SW480 (cell line): ENCODE measurements at regions not wholly inside any gene's neighbourhood (a gene's known extent, or its start where the extent isn't known, plus 50 kb on each side); places are given as distances from the start of the nearest gene placed in this dataset.
"Not testable (repeated sequence)": the region's sequence is repeated elsewhere in the genome, so short reads cannot be mapped to it uniquely, and the experiment has no call there.

Experiments used
- DNase-seq: peaks from one replicate; pipeline ENCODE4 v3.0.0-alpha.2; 2016; ENCODE audit warnings: low spot score

DNA sequence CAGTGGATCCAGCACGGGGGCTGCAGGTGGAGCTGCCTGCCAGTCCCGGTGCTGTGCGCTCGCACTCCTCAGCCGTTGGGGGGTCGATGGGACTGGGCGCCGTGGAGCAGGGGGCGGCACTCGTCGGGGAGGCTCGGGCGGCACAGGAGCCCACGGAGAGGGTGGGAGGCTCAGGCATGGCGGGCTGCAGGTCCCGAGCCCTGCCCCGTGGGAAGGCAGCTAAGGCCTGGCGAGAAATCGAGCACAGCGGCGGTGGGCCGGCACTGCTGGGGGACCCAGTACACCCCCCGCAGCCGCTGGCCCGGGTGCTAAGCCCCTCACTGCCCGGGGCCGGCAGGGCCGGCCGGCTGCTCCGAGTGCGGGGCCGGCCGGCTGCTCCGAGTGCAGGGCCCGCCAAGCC, 52.3 kb upstream of the MARK1 start:
- DNase-seq: not testable (repeated sequence)

DNA sequence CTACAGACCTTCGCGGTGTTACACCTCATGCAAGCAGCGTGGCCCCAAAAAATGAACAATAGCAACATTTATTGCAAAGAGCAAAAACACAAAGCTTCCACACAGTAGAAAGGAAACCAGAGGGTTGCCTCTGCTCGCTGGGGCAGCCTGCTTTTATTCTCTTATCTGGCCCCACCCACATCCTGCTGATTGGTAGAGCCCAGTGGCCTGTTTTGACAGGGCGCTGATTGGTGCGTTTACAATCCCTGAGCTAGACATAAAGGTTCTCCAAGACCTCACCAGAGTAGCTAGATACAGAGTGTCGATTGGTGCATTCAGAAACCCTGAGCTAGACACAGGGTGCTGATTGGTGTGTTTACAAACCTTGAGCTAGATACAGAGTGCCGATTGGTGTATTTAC, 52.8 kb upstream of the MARK1 start:
- not testable (repeated sequence) for DNase-seq

DNA sequence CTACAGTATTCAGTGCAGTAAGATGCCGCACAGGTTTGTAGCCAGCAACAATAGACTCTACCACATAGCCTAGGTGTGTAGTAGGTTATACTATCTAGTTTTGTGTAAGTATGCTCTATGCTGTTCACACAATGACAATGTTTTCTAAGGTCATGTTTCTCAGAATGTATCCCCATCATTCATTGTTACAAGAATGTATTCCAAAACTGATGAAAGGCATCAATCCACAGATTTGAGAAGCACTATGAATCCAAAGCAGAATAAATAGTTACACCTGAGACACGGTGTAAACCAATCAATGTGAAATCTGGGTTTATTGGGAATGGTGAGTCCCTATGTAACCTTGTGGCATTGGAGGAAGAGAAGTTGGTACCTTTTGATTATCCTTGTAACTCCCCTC, 54.5 kb upstream of the MARK1 start:
- no peak for DNase-seq

DNA sequence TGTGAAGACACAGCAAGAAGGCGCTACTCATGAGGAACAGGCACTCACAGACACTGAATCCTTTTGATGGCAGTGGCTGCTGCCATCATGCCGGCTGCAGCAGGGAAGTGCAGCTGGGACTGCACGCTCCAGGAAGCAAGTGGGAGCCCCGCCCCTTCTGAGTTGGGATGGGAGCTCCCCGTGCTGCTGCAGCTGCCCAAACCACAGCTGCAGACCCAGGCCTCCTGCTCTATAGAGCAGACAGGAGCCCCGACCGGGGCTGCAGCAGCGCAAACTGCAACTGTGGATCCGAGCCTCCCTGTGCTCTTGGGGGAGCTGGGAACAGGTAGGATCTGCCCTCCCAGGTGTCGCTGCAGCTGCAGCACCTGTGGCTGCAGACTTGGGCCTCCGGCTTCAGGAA, 65.2 kb upstream of the MARK1 start:
- DNase-seq: no peak

DNA sequence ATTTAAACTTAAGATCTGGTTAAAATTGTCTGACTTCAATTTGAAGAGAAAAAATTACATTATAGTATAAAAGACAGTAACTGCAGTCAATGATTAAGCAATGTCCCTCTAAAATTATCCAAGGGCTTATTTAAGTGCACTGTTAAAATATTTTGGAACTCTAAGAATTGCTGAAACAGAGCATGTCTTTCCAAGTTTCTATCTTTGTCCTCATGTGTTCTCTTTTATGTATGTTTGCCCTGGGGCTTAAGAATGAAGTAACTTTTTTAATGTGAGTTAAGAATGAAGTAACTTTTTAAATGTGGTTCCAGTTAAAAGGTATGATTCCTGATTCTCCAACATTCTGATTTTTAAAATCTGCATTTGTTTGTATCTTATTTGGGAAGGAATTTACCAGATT, 69.0 kb upstream of the MARK1 start:
- no peak for DNase-seq

DNA sequence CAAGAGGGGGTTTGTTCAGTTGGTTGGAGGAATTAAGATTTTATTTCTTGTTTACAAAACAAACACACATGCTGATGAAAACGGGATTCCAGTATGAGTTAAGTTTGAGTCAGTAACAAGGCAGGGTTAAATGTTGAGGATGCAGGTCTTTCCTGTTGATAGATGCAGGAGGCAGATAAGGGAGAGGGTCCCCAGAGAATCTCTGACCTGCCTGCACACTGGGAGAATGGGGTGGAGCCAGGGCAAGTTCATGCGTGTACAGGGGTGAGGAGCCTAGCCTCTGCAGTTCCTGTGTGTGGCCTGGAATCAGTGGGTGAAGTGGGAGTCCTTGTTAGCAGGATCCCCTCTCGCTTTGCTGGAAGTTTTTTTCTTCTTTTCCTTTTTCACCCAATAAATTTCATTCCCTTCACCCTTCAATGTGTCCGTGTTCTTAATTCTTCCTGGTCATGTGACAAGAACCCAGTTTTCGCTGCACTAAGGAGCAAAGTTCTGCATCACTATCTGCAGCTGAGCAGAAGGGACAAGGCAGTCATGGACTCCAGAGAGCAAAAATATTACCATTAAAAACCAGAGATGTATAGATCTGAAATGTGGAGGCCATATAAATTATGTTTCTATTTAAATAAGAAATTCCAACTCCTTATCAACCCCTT, 69.9 kb upstream of the MARK1 start:
- DNase-seq: no peak

DNA sequence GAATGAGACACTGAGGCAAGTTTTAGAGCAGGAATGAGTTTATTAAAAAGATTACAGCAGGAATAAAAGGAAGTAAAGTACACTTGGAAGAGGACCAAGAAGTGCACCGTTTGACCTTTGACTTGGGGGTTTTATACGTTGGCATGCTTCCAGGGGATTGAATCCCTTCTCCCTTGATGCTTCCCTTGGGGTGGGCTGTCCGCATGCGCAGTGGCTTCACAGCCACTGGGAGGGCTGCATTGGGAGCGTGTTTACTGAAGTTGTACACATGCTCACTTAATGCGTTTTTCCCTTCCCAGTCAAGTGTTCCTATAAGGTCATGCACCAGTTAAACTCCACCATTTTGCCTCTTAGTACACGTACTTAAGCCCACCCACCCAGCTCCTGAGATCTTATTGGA, 72.4 kb upstream of the MARK1 start:
- no peak for DNase-seq

DNA sequence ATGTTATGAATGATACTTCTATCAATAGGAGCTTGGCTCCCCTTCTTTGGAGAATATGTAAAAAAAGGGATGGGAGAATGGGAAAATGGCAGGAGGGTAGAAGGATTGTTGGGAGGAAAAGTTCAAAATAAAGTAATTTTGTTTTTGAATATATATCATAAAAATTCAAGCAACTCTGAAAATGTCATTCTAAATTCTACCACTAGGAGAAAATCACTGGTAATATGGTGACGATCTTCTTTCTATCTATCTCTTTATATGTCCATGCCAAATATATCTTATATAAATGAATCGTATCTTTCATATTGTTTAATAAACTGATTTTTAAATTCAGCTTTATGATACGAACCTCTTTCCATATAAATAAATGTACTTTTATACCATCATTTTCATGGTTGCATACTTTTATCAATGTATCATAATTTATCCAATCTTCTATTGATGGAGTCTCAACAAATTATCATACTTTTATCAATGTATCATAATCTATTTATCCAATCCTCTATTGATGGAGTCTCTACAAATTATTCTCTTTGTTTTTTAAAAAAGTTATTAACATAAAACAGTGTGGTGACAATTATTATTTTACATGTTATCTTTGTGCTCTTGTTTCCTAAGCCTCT, 73.7 kb upstream of the MARK1 start:
- no peak for DNase-seq

DNA sequence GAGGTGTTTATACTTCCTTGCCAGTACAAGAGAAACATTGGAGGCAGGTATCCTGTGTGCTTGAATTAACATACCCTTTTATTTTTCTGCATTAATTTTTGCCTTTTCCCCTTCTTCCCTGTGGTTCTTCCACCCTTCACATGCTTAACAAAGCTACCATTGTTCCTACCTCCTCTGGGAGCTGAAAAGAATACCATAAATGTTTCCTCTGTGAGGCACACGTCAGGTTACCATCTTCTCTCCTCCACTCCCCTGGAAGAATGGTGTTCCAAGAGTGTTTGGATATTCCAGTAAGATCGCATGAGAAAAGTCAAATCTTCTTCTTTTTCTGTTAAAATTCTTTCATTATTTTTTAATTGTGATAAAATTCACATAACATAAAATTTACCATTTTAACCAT, 74.6 kb upstream of the MARK1 start:
- no peak for DNase-seq

DNA sequence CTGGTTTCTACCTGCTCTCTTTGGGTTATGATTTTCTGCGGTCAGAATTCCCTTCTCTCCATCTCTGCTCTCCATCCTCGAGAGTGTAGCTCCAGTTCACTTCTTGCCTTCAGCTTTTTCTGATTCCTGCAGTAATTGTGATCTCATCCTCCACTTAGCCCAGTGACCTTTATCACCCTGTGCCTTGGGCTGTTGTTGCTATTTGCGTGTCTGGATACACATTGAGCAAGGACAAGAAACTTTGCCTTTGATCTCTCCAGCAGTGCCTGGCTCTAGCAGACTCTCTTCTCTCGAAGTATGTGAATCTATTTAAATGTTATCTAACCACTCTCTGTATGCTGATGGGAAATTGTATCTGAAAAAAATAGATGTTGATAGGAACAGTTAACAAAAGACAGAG, 76.4 kb upstream of the MARK1 start:
- peak; percentile 25 for DNase-seq

DNA sequence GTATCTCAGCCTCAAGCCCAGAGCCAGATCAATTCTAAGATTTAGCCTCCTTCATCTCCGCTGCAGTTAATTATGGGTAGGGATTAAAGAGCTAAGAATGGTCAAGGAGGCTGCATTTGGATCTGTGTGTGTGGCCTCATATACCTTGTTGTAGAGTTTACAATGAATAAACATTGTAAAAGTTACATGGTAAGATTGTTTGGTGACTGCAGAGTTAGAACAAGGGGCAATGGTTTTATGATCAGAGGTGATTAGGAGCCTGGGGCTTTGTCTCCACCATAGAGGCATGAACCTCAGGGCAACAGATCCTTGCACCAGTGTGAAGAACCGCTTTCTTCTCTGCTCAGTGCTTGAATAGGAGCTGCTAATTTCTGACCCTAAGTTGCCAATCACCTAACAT, 77.0 kb upstream of the MARK1 start:
- DNase-seq: no peak

DNA sequence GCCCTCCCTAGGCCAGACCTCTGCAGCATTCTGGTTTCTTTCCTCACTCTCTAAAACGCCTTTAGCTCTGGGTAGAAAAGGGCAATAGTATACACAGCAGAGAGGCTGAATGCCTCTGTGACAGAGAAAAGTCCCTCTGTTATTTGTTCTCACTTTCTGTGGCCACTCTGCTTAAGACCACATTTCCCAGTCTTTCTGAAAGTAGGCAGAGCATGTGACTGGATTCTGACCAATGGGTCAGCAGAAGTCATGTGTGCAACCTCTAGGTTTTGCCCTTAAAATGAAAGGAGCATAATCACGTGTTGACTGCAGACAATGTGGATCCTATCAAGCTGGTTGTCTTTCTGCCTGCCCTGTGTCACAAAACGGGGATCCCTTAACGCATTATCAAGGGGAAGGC, 79.7 kb upstream of the MARK1 start:
- DNase-seq: no peak

DNA sequence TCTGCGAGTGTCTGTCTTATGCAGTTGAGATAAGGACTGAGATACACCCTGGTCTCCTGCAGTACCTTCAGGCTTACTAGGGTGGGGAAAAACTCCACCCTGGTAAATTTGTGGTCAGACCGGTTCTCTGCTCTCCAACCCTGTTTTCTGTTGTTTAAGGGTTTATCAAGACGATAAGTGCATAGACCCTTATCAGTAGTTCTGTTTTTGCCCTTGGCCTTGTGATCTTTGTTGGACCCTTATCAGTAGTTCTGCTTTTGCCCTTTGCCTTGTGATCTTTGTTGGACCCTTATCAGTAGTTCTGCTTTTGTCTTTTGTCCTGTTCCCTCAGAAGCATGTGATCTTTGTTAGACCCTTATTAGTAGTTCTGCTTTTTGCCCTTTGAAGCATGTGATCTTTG, 83.3 kb upstream of the MARK1 start:
- DNase-seq: not testable (repeated sequence)

DNA sequence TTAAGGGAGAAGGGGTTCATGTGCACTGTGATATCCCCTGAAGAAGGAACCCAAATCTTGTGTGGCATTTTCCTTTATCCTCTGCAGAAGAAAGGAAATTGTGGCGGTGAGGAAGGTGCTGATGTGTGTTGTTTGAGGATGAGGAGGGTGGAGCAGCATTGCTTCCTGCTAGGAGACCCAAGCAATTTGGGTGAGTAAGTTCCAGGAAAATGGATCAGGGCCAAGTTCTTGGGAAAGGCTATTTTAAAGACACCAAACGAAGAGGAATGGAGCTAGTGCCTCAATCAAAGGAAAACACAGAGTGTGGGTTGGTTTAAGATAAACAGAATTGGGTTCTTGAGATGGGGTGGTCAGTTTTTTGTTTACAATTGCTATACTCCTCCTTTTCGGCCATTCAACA, 86.7 kb upstream of the MARK1 start:
- DNase-seq: no peak

DNA sequence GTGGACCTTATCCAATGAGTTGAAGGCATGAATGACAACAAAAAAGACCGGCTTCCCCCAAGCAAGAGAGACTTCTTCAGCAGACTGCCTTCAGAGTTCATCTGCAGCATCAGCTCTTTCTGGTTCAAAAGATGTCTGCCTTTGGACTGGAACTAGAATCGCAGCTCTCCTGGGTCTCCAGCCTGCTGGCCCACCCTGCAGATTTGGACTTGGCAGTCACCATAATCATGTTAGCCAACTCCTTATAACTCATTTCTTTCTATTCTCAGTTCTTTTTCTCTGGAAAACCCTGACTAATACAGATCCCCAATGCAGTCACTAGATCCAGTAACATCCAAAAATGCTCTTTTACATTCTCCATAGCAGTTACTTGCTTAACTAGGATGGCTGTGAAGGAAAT, 89.2 kb upstream of the MARK1 start:
- no peak for DNase-seq

DNA sequence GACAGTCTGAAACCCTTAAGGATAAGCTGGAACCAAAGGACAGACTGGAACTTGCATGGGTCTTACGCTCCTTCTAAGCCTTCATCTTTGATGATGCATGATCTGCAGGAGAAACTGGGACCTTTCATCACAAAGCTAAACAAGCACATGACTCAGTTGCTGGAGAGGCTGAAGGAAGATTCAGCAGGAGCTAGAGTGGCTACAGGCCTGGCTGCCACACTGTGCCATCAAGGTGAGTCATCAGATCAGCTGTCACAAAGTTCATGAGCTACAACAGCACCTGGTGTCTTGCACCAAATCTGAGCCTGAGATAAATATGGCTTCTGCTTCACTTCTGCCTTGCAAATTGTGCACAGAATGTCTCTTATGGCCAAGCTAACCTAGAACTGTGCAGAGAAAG, 95.5 kb upstream of the MARK1 start:
- peak; percentile 41 for DNase-seq

DNA sequence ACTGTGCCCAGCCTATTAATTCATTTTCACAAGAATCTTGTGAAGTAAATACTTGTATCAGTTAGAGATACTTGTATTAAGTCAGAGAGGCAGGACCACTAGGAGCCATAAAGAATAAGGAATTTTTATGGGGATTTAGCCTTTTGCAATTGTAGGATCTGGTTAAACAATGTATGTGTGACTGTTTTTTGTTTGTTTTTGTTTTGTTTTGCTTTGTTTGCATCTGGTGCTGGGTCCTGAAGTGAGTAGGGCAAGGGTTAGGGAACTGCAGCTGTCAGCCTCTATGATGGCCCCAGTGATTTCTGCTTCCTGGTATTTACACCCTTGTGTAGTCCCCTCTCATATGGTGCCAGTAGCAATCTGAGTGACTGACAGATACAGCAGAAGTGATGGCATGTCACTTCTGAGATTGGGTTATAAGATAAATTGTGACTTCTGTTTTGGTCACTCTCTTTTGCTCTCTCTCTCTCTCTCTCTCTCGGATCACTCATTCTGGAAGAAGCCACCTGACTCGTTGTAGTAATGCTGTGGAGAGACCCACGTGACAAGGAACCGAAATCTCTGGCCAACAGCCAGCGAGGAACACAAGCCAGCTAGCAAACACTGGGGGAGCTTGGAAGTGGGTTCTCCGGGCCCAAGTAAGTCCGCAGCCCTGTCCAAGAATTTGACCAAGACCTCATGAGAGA, 96.2 kb upstream of the MARK1 start:
- no peak for DNase-seq

DNA sequence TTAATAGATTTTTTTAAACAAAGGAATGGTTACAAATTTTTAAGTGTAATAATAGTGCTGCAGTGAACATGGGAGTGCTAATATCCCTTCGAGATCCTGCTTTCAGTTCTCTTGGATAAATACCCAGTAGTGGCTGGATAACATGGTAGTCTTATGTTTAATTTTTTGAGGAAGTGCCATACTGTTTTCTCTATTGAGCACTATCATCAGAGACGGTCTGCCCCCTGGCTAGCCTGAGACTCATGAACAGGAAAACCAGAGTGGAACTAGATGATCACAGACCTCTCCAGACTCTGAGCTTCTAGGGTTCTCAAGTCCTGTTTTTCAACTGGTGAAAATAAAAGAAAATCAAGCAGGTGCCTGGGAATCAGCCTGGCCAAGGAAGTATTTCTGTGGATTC, 97.3 kb upstream of the MARK1 start:
- DNase-seq: no peak

DNA sequence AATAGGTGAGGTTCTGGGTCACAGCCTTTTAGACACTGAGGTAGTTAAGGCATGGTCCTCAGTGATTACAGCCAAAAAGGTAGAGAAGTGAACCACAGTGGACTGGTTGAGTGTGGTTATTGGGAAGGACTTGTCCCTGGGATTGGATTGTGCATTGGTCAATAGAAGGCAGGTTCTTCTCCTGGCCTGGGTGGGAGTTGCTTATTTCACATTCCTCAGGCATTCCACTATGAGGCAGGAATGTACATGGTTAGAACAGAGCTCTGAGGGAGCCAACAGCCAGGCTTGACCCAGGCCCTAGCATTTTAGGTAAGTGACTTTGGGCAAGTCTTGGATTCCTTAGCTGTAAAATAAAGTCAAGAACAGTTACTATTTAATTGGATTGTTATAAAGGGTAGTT, 97.9 kb upstream of the MARK1 start:
- peak; percentile 8 for DNase-seq

DNA sequence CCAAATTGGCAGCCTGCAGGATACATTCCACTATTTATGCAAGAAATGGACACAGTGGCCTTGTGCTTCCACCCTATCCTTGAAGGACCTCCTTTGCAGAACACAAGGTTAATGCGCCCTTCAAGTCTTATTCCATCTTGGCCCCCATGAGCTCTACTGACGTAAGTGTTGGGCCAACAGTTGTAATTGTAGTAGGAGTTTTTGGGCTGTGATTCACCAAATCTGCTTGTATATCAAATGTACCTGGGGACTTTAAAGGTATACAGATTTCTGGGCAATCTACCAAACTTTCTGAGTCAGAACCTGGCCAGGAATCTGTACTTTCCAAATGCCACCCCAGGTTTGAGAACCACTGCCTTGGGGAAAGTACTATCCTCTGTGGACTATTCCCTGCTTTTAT, 100.9 kb upstream of the MARK1 start:
- DNase-seq: no peak

DNA sequence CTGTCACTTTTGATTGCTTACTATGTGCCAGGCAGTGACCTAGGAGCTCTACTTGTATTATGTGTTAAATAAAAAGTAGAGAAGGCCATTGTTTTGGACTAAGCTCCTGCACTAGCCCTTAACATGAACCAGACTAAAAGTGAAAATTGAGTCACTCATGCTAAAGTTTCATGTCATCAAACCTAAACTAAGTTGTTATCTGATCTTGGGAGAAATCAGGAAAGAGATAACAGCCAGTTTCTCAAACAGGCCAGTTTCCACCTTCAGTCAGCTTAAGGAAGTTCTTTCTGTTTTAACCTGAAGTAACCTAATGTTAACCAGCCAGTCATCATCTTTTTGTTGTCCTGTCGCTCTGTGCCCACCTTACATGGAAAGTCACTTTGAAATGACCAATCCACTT, 102.1 kb upstream of the MARK1 start:
- no peak for DNase-seq

DNA sequence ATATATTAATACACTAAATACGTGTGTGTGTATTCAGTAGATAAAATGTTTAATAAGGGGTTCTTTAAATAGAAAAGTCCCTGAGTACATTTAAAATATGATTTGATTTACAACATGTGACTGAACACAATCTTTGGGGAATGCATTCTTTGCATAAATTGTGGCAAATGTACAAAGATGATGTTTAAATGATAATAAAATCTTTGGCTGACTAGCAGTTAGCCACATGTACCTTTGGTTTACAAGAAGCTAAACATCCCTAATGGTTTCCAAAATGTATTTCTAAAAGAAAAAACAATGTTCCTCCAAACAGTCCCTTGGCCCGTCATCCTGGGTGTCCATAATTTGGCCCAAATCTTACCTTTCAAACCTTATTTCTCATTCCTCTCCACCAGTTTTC, 106.4 kb upstream of the MARK1 start:
- DNase-seq: no peak

DNA sequence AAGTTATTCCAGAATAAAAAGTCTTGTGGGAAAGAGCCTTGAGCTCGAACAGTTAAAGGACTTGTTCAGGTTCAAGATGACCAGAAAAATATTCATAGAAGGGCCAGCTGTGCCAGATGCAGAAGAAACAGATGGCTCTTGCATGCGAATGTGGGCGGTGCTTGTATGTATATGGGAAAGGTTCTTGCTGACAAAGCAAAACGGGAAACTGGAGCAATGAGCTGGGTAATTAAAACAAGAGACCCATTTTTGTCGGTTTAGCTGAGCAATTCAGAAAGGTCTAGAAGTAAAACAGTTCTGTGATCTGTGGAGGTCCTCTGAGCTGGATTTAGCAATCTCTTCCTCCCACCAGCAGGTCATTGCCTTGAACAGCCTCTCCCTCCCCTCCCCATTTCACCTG, 107.2 kb upstream of the MARK1 start:
- DNase-seq: no peak

DNA sequence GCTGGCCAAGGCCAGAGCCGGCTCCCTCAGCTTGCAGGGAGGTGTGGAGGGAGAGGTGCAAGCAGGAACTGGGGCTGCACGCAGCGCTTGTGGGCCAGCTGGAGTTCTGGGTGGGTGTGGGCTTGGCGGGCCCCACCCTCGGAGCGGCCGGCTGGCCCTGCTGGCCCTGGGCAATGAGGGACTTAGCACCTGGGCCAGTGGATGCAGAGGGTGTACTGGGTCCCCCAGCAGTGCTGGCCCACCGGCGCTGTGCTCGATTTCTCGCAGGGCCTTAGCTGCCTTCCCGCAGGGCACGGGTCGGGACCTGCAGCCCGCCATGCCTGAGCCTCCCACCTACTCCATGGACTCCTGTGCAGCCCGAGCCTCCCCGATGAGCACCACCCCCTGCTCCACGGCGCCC, 115.6 kb upstream of the MARK1 start:
- DNase-seq: not testable (repeated sequence)
